ENCODE measurements at regions not wholly inside any gene's neighbourhood (a gene's known extent, or its start where the extent isn't known, plus 50 kb on each side); places are given as distances from the start of the nearest gene placed in this dataset.

DNA sequence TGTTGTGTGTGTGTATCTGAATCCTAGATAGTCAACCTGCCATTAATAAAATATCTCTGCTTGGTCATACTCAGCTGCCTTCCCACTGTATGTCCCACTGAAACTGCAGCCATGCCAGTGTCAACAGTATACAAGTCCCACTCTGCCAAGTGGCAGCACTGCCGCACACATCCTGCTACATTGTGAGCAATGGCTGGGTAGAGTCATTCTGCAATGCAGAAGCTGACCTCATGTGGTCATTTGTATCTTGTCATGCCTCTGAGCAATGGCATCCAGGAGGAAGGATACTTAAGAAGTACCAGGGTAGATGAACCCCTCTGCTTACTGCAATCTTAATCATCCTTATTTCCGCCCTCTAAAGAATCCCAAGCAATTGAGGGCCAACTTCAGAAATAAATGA lies 302.2 kb upstream of the DDX18 start:
- ATAC-seq (ENCODE audit: insufficient number of reproducible peaks, low FRiP score, low read depth) (no peak), DNase-seq (ENCODE audit: low spot score) (no peak)
- Histone ChIP-seq H3K4me3 (no peak overlapping the region), H3K27me3 (replicated peaks; ENCODE audit: insufficient read depth) (no peaks in the 10 kb centered on the region), H3K4me1 (ENCODE audit: control insufficient read depth in 1 of 2, low read depth in 2 of 2) (no peaks in the 10 kb centered on the region), H3K27ac (no peak overlapping the region), H3K9me3 (no peaks in the 10 kb centered on the region), H3K36me3 (no peaks in the 10 kb centered on the region)
- TF ChIP-seq, protein P1, sequence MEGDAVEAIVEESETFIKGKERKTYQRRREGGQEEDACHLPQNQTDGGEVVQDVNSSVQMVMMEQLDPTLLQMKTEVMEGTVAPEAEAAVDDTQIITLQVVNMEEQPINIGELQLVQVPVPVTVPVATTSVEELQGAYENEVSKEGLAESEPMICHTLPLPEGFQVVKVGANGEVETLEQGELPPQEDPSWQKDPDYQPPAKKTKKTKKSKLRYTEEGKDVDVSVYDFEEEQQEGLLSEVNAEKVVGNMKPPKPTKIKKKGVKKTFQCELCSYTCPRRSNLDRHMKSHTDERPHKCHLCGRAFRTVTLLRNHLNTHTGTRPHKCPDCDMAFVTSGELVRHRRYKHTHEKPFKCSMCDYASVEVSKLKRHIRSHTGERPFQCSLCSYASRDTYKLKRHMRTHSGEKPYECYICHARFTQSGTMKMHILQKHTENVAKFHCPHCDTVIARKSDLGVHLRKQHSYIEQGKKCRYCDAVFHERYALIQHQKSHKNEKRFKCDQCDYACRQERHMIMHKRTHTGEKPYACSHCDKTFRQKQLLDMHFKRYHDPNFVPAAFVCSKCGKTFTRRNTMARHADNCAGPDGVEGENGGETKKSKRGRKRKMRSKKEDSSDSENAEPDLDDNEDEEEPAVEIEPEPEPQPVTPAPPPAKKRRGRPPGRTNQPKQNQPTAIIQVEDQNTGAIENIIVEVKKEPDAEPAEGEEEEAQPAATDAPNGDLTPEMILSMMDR (IDR thresholded peaks at IDR 0.05): no peak

DNA sequence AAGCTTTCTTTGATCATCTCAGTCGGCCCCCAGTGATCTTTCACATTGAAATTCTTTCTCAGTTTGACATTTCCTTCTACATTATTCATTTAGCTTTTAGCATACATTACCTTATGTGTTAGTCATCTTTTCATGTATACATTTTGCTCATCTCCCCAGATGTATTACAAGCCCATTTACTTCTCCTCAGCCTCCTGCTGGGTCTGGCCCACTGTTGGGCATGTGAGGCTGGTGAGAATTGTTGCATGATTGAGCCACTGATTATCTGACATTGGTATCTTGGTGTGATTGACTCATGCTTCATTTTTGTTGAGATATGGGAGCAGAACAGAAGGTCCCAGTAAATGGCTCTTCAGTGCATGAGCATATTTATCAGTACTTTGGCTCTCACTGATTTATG lies 300.1 kb upstream of the DDX18 start:
- no peaks in the 10 kb centered on the region for H3K27me3 ChIP-seq (replicated peaks; ENCODE audit: insufficient read depth)
- ATAC-seq (ENCODE audit: insufficient number of reproducible peaks, low FRiP score, low read depth) (no peak), DNase-seq (ENCODE audit: low spot score) (no peak)
- no peak overlapping the region for H3K4me3 ChIP-seq
- H3K27ac ChIP-seq: no peak overlapping the region
- H3K4me1 ChIP-seq (ENCODE audit: control insufficient read depth in 1 of 2, low read depth in 2 of 2): no peaks in the 10 kb centered on the region
- TF ChIP-seq, protein P1 (IDR thresholded peaks at IDR 0.05): no peak
- no peaks in the 10 kb centered on the region for H3K36me3 ChIP-seq
- H3K9me3 ChIP-seq: no peaks in the 10 kb centered on the region

DNA sequence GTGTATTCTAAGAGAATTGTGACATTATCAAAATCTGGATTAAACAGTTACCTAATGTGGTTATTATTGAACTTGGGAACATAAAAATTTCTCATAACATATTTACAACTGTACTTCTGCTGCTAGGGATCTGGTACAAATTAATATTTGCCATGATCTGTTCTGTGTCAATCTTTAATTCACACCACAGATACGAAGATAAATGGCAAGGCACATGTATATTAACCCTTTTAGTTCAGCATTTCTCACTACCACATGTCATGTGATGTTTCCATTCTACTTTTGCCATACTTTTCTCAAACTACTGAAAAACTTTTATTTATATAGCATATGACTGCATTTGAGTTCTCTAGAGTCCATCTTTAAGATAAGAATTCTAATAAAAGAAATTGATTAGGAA lies 295.3 kb upstream of the DDX18 start:
- TF ChIP-seq, protein P1 (IDR thresholded peaks at IDR 0.05): no peak
- DNase-seq (ENCODE audit: low spot score) (no peak), ATAC-seq (ENCODE audit: insufficient number of reproducible peaks, low FRiP score, low read depth) (no peak)
- Histone ChIP-seq H3K27me3 (replicated peaks; ENCODE audit: insufficient read depth) (no peaks in the 10 kb centered on the region), H3K4me3 (no peak overlapping the region), H3K36me3 (no peaks in the 10 kb centered on the region), H3K27ac (no peak overlapping the region), H3K4me1 (ENCODE audit: control insufficient read depth in 1 of 2, low read depth in 2 of 2) (no peaks in the 10 kb centered on the region), H3K9me3 (no peaks in the 10 kb centered on the region)

DNA sequence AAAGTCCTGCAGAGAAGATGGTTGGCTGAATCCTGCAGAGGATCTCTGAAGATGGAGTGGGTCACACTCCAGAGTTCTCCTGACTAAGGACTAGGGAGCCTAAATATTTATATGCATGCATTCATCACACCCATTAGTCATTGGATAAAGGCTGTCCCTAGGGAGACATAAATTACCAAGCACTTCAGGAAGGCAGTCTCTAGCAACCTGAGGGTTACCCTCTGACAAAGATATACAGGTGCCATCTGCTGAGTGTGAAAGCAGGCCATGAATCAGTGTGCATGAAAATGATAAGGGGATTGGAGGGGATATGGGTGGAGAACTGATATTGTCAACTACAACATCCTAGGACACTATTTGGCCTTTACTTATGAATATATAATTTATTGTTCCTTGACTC lies 294.8 kb upstream of the DDX18 start:
- no peaks in the 10 kb centered on the region for H3K9me3 ChIP-seq
- H3K27me3 ChIP-seq (replicated peaks; ENCODE audit: insufficient read depth): no peaks in the 10 kb centered on the region
- H3K27ac ChIP-seq: no peak overlapping the region
- H3K4me1 ChIP-seq (ENCODE audit: control insufficient read depth in 1 of 2, low read depth in 2 of 2): no peaks in the 10 kb centered on the region
- DNase-seq (ENCODE audit: low spot score): no peak
- H3K4me3 ChIP-seq: no peak overlapping the region
- H3K36me3 ChIP-seq: no peaks in the 10 kb centered on the region
- ATAC-seq (ENCODE audit: insufficient number of reproducible peaks, low FRiP score, low read depth): no peak
- TF ChIP-seq, protein P1 (IDR thresholded peaks at IDR 0.05): no peak

DNA sequence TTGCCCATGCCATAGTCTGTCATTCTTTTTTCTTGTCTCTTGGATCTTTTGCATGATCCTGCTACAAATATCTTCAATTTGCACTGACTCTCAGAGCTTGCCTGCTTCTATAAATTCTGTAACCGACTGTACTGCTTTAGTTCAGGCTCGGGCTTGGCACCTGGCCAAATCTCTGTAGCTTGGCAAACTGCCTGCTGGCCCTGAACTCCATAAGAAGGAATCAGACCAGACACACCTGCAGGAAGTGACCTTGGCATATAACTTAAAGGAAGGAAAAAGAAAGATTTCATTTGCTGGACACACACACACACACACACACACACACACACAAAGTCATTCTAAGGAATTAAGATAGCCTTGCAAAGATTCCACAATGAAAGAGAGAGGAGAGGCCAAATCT lies 291.2 kb upstream of the DDX18 start:
- H3K27me3 ChIP-seq (replicated peaks; ENCODE audit: insufficient read depth): no peaks in the 10 kb centered on the region
- TF ChIP-seq, protein P1 (IDR thresholded peaks at IDR 0.05): no peak
- H3K36me3 ChIP-seq: no peaks in the 10 kb centered on the region
- no peak for ATAC-seq (ENCODE audit: insufficient number of reproducible peaks, low FRiP score, low read depth)
- no peak for DNase-seq (ENCODE audit: low spot score)
- no peaks in the 10 kb centered on the region for H3K4me1 ChIP-seq (ENCODE audit: control insufficient read depth in 1 of 2, low read depth in 2 of 2)
- H3K9me3 ChIP-seq: no peaks in the 10 kb centered on the region
- H3K4me3 ChIP-seq: no peak overlapping the region
- H3K27ac ChIP-seq: no peak overlapping the region
